SK-N-SH (cell line): ENCODE measurements at regions not wholly inside any gene's neighbourhood (a gene's known extent, or its start where the extent isn't known, plus 50 kb on each side); places are given as distances from the start of the nearest gene placed in this dataset.

Experiments
- CTCF ChIA-PET: fragments of 300-600, 350-600 bp; formaldehyde crosslinking; extraction: SDS; loops from one replicate; lab custom pipeline; 2021; lab: Yijun Ruan, JAX
- POLR2A ChIA-PET: fragments of 350-600 bp; sonication (Branson Sonifier 250); formaldehyde crosslinking; extraction: SDS; loops from one replicate; lab custom pipeline; 2020; ENCODE audit warnings: antibody characterized with exemption, inconsistent platforms; lab: Yijun Ruan, JAX
- DNase-seq: peaks from one replicate; pipeline ENCODE4 v3.0.0; 2012
- H2AFZ ChIP-seq: fragments of 200-600 bp; sonication (generic); 2 replicates; pipeline ENCODE4 v1.8.1; 2016; ENCODE audit warnings: antibody characterized with exemption, mild to moderate bottlenecking, low read depth
- H3F3A ChIP-seq: fragments of 200-600 bp; sonication (generic); replicated peaks from 2 replicates; pipeline ENCODE3; 2016; ENCODE audit warnings: antibody characterized with exemption, mild to moderate bottlenecking; ENCODE audit not compliant: insufficient read depth
- H3K27ac ChIP-seq, 2 experiments: fragments of 200-500 bp in 1 of 2; fragments of 200-600 bp in 1 of 2; sonication (Bioruptor generic) in 1 of 2; sonication (generic), shearing (Covaris generic) in 1 of 2; 2 replicates each; pipeline versions ENCODE4 v1.5.1 to v1.6.1; 2014 to 2016; ENCODE audit warnings: low read depth in 2 of 2, inconsistent platforms in 1 of 2, low read length in 1 of 2, mild to moderate bottlenecking in 1 of 2, mixed read lengths in 1 of 2
- H3K27me3 ChIP-seq: fragments of 200-600 bp; sonication (generic), shearing (Covaris generic); 2 replicates; pipeline ENCODE4 v1.6.1; 2016; ENCODE audit warnings: mixed run types; ENCODE audit not compliant: insufficient read depth
- H3K36me3 ChIP-seq, 2 experiments: fragments of 200-500 bp in 1 of 2; fragments of 200-600 bp in 1 of 2; sonication (Bioruptor generic) in 1 of 2; sonication (generic) in 1 of 2; replicated peaks in 1 of 2; 2 replicates each; pipeline versions ENCODE3 to v1.5.1; 2014 to 2016; ENCODE audit warnings: low read length in 1 of 2, mild to moderate bottlenecking in 1 of 2; ENCODE audit not compliant: insufficient read depth in 2 of 2, control insufficient read depth in 1 of 2
- H3K4me1 ChIP-seq, 2 experiments: fragments of 200-500 bp in 1 of 2; fragments of 200-600 bp in 1 of 2; sonication (Bioruptor generic) in 1 of 2; sonication (generic), shearing (Covaris generic) in 1 of 2; 2 replicates each; pipeline versions ENCODE4 v1.5.1 to v1.6.1; 2014 to 2016; ENCODE audit warnings: low read depth in 1 of 2, low read length in 1 of 2, mixed run types in 1 of 2; ENCODE audit not compliant: insufficient read depth in 2 of 2, control insufficient read depth in 1 of 2
- H3K4me2 ChIP-seq: fragments of 200-600 bp; sonication (generic), shearing (Covaris generic); 2 replicates; pipeline ENCODE4 v1.6.1; 2017; ENCODE audit warnings: mixed run types
- H3K4me3 ChIP-seq, 2 experiments: fragments of 200-500 bp in 1 of 2; fragments of 200-600 bp in 1 of 2; sonication (Bioruptor generic) in 1 of 2; sonication (generic), shearing (Covaris generic) in 1 of 2; 2 replicates each; pipeline versions ENCODE4 v1.5.1 to v1.8.1; 2014 to 2016; ENCODE audit warnings: low read depth in 2 of 2, inconsistent platforms in 1 of 2, low read length in 1 of 2, mild to moderate bottlenecking in 1 of 2, mixed read lengths in 1 of 2, moderate library complexity in 1 of 2
- H3K79me2 ChIP-seq: fragments of 200-600 bp; sonication (generic); 2 replicates; pipeline ENCODE4 v1.8.1; 2017; ENCODE audit warnings: mild to moderate bottlenecking; ENCODE audit not compliant: insufficient read depth
- H3K9ac ChIP-seq: fragments of 200-600 bp; sonication (generic); 2 replicates; pipeline ENCODE4 v1.6.1; 2017; ENCODE audit warnings: mixed run types
- H3K9me2 ChIP-seq: fragments of 200-600 bp; sonication (generic); 2 replicates; pipeline ENCODE4 v1.6.1; 2017; ENCODE audit warnings: mixed run types
- H3K9me3 ChIP-seq: fragments of 200-600 bp; sonication (generic); 2 replicates; pipeline ENCODE4 v1.6.1; 2017; ENCODE audit warnings: mixed run types, mild to moderate bottlenecking, moderate library complexity
- H4K20me1 ChIP-seq: fragments of 200-600 bp; sonication (generic); 2 replicates; pipeline ENCODE4 v1.6.1; 2017; ENCODE audit warnings: mild to moderate bottlenecking, mixed run types; ENCODE audit not compliant: insufficient read depth
- ELF1 ChIP-seq: IDR thresholded peaks from 2 replicates; pipeline ENCODE4 v1.4.0; 2012
- FOSL2 ChIP-seq: IDR thresholded peaks from 2 replicates; pipeline ENCODE4 v1.4.0; 2012; ENCODE audit warnings: low read depth, mild to moderate bottlenecking, moderate library complexity, borderline replicate concordance
- FOXJ3 ChIP-seq: sonication (generic); formaldehyde crosslinking; IDR thresholded peaks from 2 replicates; pipeline ENCODE4 v1.5.1; 2020; ENCODE audit warnings: mild to moderate bottlenecking, missing genetic modification reagents
- FOXM1 ChIP-seq: IDR thresholded peaks from 2 replicates; pipeline ENCODE4 v1.4.0; 2012; ENCODE audit warnings: low read depth, mild to moderate bottlenecking
- GATA2 ChIP-seq: sonication (generic); formaldehyde crosslinking; IDR thresholded peaks from 2 replicates; pipeline ENCODE4 v1.5.0; 2020; ENCODE audit warnings: mild to moderate bottlenecking, missing genetic modification reagents
- JUND ChIP-seq: IDR thresholded peaks from 2 replicates; pipeline ENCODE4 v1.4.0; 2012
- NFIC ChIP-seq: IDR thresholded peaks from 2 replicates; pipeline ENCODE4 v1.4.0; 2012; ENCODE audit warnings: borderline replicate concordance
- NRF1 ChIP-seq: IDR thresholded peaks from 2 replicates; pipeline ENCODE4 v1.6.1; 2012; ENCODE audit warnings: low read depth, mild to moderate bottlenecking, low read length
- POLR2AphosphoS5 ChIP-seq: IDR thresholded peaks from 2 replicates; pipeline ENCODE4 v1.6.1; 2012; ENCODE audit warnings: low read depth, low read length
- RXRA ChIP-seq: IDR thresholded peaks from 2 replicates; pipeline ENCODE4 v1.4.0; 2012; ENCODE audit warnings: low read depth, mild to moderate bottlenecking, borderline replicate concordance
- TAF1 ChIP-seq: IDR thresholded peaks from 2 replicates; pipeline ENCODE4 v1.6.1; 2012; ENCODE audit warnings: low read depth, mild to moderate bottlenecking, low read length, moderate library complexity, borderline replicate concordance
- TCF12 ChIP-seq: IDR thresholded peaks from 2 replicates; pipeline ENCODE4 v1.4.0; 2012
- YY1 ChIP-seq: IDR thresholded peaks from 2 replicates; pipeline ENCODE4 v1.4.0; 2012; ENCODE audit warnings: low read depth, mild to moderate bottlenecking
- WGBS: methylation state at CpG from one replicate; pipeline ENCODE4 v1.1.6; 2017; ENCODE audit warnings: low lambda C conversion rate; 5-methylcytosine and 5-hydroxymethylcytosine counted together
- TF ChIP-seq, protein P1 (sequence below): fragments of 150-350 bp; IDR thresholded peaks from 2 replicates; pipeline ENCODE4 v1.6.1; 2017; ENCODE audit warnings: antibody characterized with exemption, low read length, low read depth, borderline replicate concordance
- TF ChIP-seq, protein P2 (sequence below): IDR thresholded peaks from 2 replicates; pipeline ENCODE4 v1.4.0; 2012; ENCODE audit warnings: low read depth, borderline replicate concordance
- TF ChIP-seq, protein P3 (sequence below): IDR thresholded peaks from 2 replicates; pipeline ENCODE4 v1.4.0; 2012; ENCODE audit warnings: low read depth

DNA sequence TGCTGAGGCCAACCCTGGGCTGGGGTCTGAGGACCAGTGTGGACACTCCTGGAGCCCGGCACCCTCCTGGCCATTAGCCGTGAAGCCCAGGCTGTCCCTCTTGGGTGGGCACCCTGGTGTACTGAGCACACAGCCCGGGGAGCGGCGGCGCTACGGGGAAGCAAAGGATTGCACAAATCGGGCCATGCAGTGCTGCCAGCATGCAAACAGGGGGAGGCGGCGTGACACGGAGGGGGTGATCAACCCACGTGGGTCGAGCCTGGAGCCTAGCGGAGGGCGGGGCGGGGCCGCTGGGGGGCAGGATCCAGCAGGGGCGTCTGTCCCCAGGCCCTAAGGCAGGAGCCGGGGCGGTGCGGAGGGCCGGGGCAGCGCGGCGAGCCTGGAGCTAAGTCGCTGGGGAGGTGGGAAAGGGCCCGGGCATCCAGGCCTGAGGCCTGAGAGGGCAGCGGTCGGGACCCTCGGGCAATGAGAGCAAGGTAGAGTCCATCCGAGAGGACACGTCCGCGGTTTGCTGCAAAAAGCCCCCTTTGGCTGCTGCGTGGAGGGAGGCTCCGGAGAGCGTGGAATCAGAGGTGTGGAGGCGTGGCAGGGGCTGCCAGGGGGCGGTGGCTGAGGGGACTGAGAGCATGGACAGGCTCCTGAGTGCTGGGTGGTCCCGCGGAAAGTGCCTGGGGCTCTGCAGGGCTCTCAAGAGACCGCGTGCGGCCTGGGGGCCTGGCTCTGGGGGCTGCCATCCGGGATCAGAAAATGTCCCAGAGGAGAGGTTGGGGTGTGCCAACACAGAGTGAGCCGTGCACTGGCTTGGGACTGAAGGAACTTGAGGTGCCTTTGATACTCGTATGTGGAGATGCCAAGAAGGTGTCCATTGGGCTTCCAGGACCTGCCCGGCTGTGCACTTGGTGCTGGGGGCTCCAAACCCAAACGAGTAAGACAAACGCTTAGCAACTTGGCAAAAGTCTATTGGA, 94.2 kb downstream of the BARX1 start (continued):
- TF ChIP-seq, protein P1, sequence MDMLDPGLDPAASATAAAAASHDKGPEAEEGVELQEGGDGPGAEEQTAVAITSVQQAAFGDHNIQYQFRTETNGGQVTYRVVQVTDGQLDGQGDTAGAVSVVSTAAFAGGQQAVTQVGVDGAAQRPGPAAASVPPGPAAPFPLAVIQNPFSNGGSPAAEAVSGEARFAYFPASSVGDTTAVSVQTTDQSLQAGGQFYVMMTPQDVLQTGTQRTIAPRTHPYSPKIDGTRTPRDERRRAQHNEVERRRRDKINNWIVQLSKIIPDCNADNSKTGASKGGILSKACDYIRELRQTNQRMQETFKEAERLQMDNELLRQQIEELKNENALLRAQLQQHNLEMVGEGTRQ = no peak
- TF ChIP-seq FOXJ3 = no peak

DNA sequence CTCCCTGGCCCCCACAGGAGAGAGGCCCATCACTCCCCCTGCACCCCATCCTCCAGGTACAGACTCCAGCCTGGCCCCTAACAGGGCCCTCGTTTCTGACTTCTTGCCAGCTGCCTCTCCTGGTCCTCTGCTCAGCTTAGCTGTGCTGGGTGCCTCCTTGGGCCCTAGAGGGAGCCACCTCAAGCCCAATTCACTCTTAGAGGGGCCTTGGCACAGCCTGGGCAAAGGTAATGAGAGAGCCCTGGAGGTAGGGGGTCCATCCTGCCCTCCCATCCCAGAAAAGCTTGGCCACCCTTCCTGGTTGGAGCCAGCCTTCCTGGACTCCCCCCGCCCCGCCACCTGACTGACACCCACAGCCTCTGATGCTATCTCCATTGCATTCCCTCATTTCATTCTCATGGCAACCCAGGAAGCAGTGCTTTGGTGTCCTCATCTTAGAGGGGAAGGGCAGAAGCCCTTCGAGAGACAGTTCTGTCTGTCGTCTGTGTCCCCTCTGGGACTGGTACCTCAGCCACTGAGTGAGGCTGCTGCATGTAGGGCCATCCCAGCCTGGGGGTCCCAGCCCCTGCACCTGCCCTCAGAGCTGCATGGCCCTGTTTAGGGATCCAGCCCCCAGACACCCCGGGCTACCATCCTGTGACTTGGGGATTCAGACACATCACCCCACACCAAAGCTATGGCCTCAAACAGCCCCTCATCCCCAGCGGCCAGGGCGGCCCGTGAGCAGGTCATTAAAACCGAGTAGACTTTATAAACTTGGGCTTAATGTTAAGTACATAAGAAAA, 95.5 kb downstream of the BARX1 start:
- no peaks in the 10 kb centered on the region for H3F3A ChIP-seq
- H3K27me3 ChIP-seq = no peaks in the 10 kb centered on the region
- H3K79me2 ChIP-seq = no peaks in the 10 kb centered on the region
- no peak overlapping the region for H3K9ac ChIP-seq
- H3K4me3 ChIP-seq = no peak overlapping the region
- H3K9me2 ChIP-seq = no peaks in the 10 kb centered on the region
- no peak overlapping the region for H3K4me2 ChIP-seq
- H3K27ac ChIP-seq = no peak overlapping the region
- no peaks in the 10 kb centered on the region for H3K36me3 ChIP-seq
- POLR2A ChIA-PET = no interaction called here
- no peaks in the 10 kb centered on the region for H3K9me3 ChIP-seq
- DNase-seq = peak; percentile 26
- H2AFZ ChIP-seq = no peak overlapping the region
- CTCF ChIA-PET = interaction anchor here (1.6 kb wide), 1 partner anchor 32 kb away, joined by 5 read pairs; no protein-coding TSS in a partner anchor
- no peaks in the 10 kb centered on the region; a peak in 1 of 4 replicates for H3K4me1 ChIP-seq
- TF ChIP-seq, protein P2, sequence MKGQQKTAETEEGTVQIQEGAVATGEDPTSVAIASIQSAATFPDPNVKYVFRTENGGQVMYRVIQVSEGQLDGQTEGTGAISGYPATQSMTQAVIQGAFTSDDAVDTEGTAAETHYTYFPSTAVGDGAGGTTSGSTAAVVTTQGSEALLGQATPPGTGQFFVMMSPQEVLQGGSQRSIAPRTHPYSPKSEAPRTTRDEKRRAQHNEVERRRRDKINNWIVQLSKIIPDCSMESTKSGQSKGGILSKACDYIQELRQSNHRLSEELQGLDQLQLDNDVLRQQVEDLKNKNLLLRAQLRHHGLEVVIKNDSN = no peak
- TF ChIP-seq, all 33 proteins: peak for 0
- H4K20me1 ChIP-seq = no peaks in the 10 kb centered on the region
- 45% methylated on average over 9 of the region's 10 CpGs for WGBS

GRCh38 chr9:93857528-93857927, 97.6 kb downstream of the BARX1 start:
- Histone ChIP-seq H3K4me3 (no peak overlapping the region), H3F3A (no peaks in the 10 kb centered on the region), H2AFZ (no peak overlapping the region), H3K9ac (no peak overlapping the region), H3K79me2 (no peaks in the 10 kb centered on the region), H3K4me1 (no peaks in the 10 kb centered on the region; a peak in 1 of 4 replicates), H3K9me2 (no peaks in the 10 kb centered on the region), H4K20me1 (no peaks in the 10 kb centered on the region), H3K27me3 (no peaks in the 10 kb centered on the region), H3K9me3 (no peaks in the 10 kb centered on the region), H3K27ac (no peak overlapping the region), H3K4me2 (no peak overlapping the region), H3K36me3 (no peaks in the 10 kb centered on the region)
- DNase-seq = no peak
- no peak for TF ChIP-seq YY1
- no peak for TF ChIP-seq JUND
- no peak for TF ChIP-seq TCF12
- no peak for TF ChIP-seq POLR2AphosphoS5
- TF ChIP-seq, protein P3, sequence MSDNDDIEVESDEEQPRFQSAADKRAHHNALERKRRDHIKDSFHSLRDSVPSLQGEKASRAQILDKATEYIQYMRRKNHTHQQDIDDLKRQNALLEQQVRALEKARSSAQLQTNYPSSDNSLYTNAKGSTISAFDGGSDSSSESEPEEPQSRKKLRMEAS = no peak
- no peak for TF ChIP-seq NRF1
- TF ChIP-seq ELF1 = no peak
- TF ChIP-seq, protein P1 = no peak
- TF ChIP-seq FOSL2 = no peak
- no peak for TF ChIP-seq GATA2 (CRISPR knock-in tag)
- TF ChIP-seq RXRA = no peak
- TF ChIP-seq NFIC = no peak
- TF ChIP-seq TAF1 = no peak
- TF ChIP-seq FOXM1 = no peak
- ChIA-PET CTCF (interaction anchor here (0.7 to 1.4 kb wide), 2 partner anchors 30 to 175 kb away, joined by 3 to 4 read pairs; no protein-coding TSS in a partner anchor), POLR2A (no interaction called here)
